ENCODE measurements at regions not wholly inside any gene's neighbourhood (a gene's known extent, or its start where the extent isn't known, plus 50 kb on each side); places are given as distances from the start of the nearest gene placed in this dataset.

DNA sequence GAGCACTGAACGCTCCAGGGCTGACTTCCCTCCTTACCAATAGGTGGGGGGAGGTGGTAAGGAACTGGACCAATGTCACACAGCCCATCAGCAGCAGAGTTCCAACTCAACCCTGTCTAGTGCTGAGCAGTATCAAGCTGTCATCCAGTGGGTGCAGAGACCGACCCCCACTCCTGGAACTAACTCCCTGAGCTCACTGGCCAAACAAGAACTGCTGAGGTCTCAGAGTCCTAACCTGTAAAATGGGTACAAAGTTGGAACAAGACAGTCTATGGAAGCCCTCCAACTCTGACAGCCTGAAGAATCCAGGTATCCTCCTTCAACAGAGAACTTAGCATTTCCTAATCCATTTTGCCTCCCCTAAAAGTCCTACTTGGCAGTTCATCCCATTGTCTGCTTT, 91.1 kb upstream of the CLMN start:
- no peaks in the 10 kb centered on the region for H3K9me3 Mint-ChIP-seq (ENCODE audit: unreplicated experiment)
- POLR2A ChIA-PET = no interaction called here
- no peak overlapping the region for H3K4me3 Mint-ChIP-seq (ENCODE audit: unreplicated experiment)
- BruUV-seq (replicated peaks) = no TSS peak
- intact Hi-C loops (cut with micrococcal nuclease) = no loop called here
- no peaks in the 10 kb centered on the region for H3K4me1 Mint-ChIP-seq (ENCODE audit: insufficient read depth, unreplicated experiment)
- no peak for DNase-seq (ENCODE audit: unreplicated experiment)
- H3K27me3 Mint-ChIP-seq (ENCODE audit: insufficient read depth, unreplicated experiment) = no peaks in the 10 kb centered on the region
- peaks cover 6% of the 10 kb centered on the region for H3K36me3 Mint-ChIP-seq (ENCODE audit: insufficient read depth, unreplicated experiment)
- CTCF ChIA-PET = no interaction called here
- TF ChIP-seq, protein P1, sequence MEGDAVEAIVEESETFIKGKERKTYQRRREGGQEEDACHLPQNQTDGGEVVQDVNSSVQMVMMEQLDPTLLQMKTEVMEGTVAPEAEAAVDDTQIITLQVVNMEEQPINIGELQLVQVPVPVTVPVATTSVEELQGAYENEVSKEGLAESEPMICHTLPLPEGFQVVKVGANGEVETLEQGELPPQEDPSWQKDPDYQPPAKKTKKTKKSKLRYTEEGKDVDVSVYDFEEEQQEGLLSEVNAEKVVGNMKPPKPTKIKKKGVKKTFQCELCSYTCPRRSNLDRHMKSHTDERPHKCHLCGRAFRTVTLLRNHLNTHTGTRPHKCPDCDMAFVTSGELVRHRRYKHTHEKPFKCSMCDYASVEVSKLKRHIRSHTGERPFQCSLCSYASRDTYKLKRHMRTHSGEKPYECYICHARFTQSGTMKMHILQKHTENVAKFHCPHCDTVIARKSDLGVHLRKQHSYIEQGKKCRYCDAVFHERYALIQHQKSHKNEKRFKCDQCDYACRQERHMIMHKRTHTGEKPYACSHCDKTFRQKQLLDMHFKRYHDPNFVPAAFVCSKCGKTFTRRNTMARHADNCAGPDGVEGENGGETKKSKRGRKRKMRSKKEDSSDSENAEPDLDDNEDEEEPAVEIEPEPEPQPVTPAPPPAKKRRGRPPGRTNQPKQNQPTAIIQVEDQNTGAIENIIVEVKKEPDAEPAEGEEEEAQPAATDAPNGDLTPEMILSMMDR (IDR thresholded peaks at IDR 0.05; ENCODE audit: unreplicated experiment) = no peak
- H3K27ac Mint-ChIP-seq (ENCODE audit: low read depth, unreplicated experiment) = no peak overlapping the region

DNA sequence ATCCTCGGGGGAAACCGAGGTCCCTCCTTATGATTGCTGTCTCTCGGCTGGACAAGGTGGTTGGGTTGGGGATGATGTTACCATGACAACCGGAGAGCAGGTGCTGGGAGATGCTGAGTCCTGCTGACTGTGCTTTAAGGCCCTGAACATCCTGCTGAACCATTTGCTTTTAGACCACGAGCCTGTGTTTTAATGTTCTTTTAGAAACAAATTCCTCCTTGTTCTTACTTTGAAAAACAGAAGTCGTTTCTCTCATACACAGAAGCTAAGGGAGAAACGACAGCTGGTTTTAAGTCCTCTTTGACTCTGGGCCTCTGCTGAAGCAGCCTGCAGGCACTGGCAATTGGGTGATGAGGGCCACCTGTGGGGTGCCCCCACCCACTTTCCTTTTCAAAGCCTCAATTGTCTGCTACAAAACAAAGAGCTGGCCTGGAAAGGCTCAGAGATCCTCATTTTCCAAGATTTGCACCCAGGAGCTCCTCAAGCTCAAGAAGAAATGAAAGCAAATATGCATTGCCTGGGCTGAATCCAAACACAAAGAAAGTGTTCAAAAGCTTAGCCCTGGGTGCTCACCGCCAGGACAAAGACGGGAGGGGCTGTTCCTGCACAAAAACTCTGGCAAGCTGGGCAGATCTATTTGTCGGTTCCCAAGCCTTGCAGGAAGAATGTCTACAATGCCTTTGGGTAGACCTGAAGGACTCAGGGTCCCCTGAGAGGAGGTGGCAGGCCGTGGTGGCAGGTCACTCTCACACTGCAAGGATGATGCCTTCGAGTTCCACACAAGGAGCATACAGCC, 90.0 kb upstream of the CLMN start:
- POLR2A ChIA-PET = interaction anchor here (1.2 kb wide), 1 partner anchor 329 kb away, joined by 3 read pairs; no protein-coding TSS in a partner anchor
- no peak for DNase-seq (ENCODE audit: unreplicated experiment)
- no peak overlapping the region for H3K4me3 Mint-ChIP-seq (ENCODE audit: unreplicated experiment)
- TF ChIP-seq, protein P1 (IDR thresholded peaks at IDR 0.05; ENCODE audit: unreplicated experiment) = no peak
- no peaks in the 10 kb centered on the region for H3K27me3 Mint-ChIP-seq (ENCODE audit: insufficient read depth, unreplicated experiment)
- intact Hi-C loops (cut with micrococcal nuclease) = no loop called here
- no peaks in the 10 kb centered on the region for H3K9me3 Mint-ChIP-seq (ENCODE audit: unreplicated experiment)
- BruUV-seq (replicated peaks) = no TSS peak
- CTCF ChIA-PET = interaction anchor here (0.9 kb wide), 1 partner anchor 17 kb away, joined by 3 read pairs; no protein-coding TSS in a partner anchor
- H3K27ac Mint-ChIP-seq (ENCODE audit: low read depth, unreplicated experiment) = no peak overlapping the region
- H3K4me1 Mint-ChIP-seq (ENCODE audit: insufficient read depth, unreplicated experiment) = no peaks in the 10 kb centered on the region
- peaks cover 6% of the 10 kb centered on the region for H3K36me3 Mint-ChIP-seq (ENCODE audit: insufficient read depth, unreplicated experiment)

DNA sequence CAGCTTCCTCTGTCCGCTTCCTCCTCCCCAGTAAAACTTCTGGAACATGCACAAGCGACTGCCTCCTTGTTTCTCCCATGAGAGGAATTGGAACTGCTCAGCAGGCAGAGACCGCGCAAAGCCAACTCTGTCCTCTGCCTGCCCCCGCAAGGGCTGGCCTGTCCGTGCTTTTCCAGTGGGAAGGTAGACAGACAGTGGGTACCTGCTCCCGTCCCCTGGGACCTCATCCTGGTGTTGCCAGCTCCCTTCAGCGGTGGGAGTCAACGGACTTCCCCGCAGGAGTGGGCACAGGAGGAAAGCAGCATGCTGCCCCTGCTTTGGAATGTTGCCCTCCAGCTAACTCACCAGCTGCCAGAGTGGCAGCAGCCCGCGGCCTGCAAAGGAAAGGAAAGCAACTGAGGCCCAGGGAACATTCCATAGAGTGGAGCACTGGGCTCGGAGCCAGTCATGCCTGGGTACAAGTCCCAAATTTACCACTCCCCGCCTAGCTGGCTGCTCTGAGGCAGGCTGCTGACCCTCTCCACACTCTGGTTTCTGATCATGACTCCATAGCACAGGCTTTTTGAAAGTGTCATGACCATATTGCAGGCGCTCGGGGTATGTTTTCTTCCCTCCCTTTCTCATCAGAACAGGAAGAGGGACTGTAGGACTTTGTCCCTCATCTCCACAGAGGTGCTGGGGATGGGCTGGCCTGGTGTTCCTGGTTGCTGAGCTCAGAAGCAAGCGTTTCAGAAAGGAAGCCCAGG, 89.2 kb upstream of the CLMN start:
- H3K27ac Mint-ChIP-seq (ENCODE audit: low read depth, unreplicated experiment) = no peak overlapping the region
- no peaks in the 10 kb centered on the region for H3K9me3 Mint-ChIP-seq (ENCODE audit: unreplicated experiment)
- intact Hi-C loops (cut with micrococcal nuclease) = no loop called here
- H3K4me1 Mint-ChIP-seq (ENCODE audit: insufficient read depth, unreplicated experiment) = no peaks in the 10 kb centered on the region
- TF ChIP-seq, protein P1 (IDR thresholded peaks at IDR 0.05; ENCODE audit: unreplicated experiment) = no peak
- peaks cover 6% of the 10 kb centered on the region for H3K36me3 Mint-ChIP-seq (ENCODE audit: insufficient read depth, unreplicated experiment)
- no peaks in the 10 kb centered on the region for H3K27me3 Mint-ChIP-seq (ENCODE audit: insufficient read depth, unreplicated experiment)
- BruUV-seq (replicated peaks) = no TSS peak
- no peak for DNase-seq (ENCODE audit: unreplicated experiment)
- POLR2A ChIA-PET = interaction anchor here (1.2 kb wide), 1 partner anchor 328 kb away, joined by 3 read pairs; no protein-coding TSS in a partner anchor
- CTCF ChIA-PET = no interaction called here
- H3K4me3 Mint-ChIP-seq (ENCODE audit: unreplicated experiment) = no peak overlapping the region

DNA sequence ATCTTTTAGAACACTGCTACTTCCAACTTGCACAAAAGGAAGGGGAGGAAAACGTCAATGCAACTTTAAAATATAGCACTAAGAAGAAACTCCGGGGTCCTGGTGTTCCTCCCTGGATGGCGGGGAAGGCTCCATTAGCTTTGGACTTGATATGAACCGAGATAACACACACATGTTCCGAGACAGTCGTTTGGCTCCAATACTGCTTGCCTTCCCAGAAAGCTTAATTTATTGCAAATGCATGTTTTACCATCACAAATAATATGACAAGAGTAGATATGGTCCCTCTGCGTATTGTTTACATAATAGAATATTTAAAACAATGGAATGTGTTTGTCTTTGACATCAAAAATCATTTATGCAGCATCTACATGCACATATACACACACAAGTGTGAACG, 87.6 kb upstream of the CLMN start:
- Mint-ChIP-seq H3K4me3 (ENCODE audit: unreplicated experiment) (no peak overlapping the region), H3K27me3 (ENCODE audit: insufficient read depth, unreplicated experiment) (no peaks in the 10 kb centered on the region), H3K4me1 (ENCODE audit: insufficient read depth, unreplicated experiment) (no peaks in the 10 kb centered on the region), H3K9me3 (ENCODE audit: unreplicated experiment) (no peaks in the 10 kb centered on the region), H3K27ac (ENCODE audit: low read depth, unreplicated experiment) (no peak overlapping the region), H3K36me3 (ENCODE audit: insufficient read depth, unreplicated experiment) (peaks cover 6% of the 10 kb centered on the region)
- ChIA-PET POLR2A (interaction anchor here (1.2 kb wide), 1 partner anchor 12 kb away, joined by 3 read pairs; no protein-coding TSS in a partner anchor), CTCF (no interaction called here)
- intact Hi-C loops (cut with micrococcal nuclease) = no loop called here
- DNase-seq (ENCODE audit: unreplicated experiment) = no peak
- BruUV-seq (replicated peaks) = no TSS peak
- TF ChIP-seq, protein P1 (IDR thresholded peaks at IDR 0.05; ENCODE audit: unreplicated experiment) = no peak
